Tibial artery (tissue), 4 donors: ENCODE measurements at regions not wholly inside any gene's neighbourhood (a gene's known extent, or its start where the extent isn't known, plus 50 kb on each side); places are given as distances from the start of the nearest gene placed in this dataset.

Experiments used
- DNase-seq, 2 donors: peaks; one replicate each; pipeline ENCODE4 v3.0.0-alpha.2; 2019
- H3K27ac ChIP-seq, 2 donors: fragments of 200-600 bp; sonication (generic) in 1 of 2; 1 replicate in 1 of 2; 2 replicates in 1 of 2; pipeline ENCODE4 v1.5.1; 2018 to 2019; ENCODE audit warnings: mild to moderate bottlenecking in 1 of 2
- H3K27me3 ChIP-seq, 2 donors: fragments of 200-600 bp; sonication (generic) in 1 of 2; one replicate each; pipeline versions ENCODE4 v1.5.1 to v1.6.0; 2016 to 2019
- H3K36me3 ChIP-seq, 3 donors: fragments of 200-600 bp; sonication (generic) in 2 of 3; one replicate each; pipeline ENCODE4 v1.5.1; 2016 to 2019; ENCODE audit warnings: mild to moderate bottlenecking in 2 of 3
- H3K4me1 ChIP-seq, 4 donors: fragments of 200-600 bp; sonication (generic) in 2 of 4; 1 replicate in 3 of 4; 2 replicates in 1 of 4; pipeline ENCODE4 v1.5.1; 2016 to 2019
- H3K4me3 ChIP-seq, 2 donors: fragments of 200-600 bp; sonication (generic) in 1 of 2; 1 replicate in 1 of 2; 2 replicates in 1 of 2; pipeline ENCODE4 v1.5.1; 2018 to 2019; ENCODE audit warnings: mild to moderate bottlenecking in 2 of 2
- H3K9me3 ChIP-seq, 3 donors: fragments of 200-600 bp; sonication (generic) in 1 of 3; one replicate each; pipeline ENCODE4 v1.5.1; 2016 to 2019
- intact Hi-C: fragments of 100-400 bp; cut with DNase I; formaldehyde crosslinking; loops from one replicate; pipeline ENCODE4 v1.15.0; 2023; ENCODE audit warnings: low total_unique reads
- TF ChIP-seq, protein P1 (sequence below), 2 experiments: fragments of 200-600 bp in 1 of 2; fragments of 450-650 bp in 1 of 2; IDR thresholded peaks; one replicate each; pipeline ENCODE4 v1.5.1; 2017 to 2019; ENCODE audit warnings: antibody characterized with exemption in 2 of 2, mild to moderate bottlenecking in 1 of 2, moderate library complexity in 1 of 2

DNA sequence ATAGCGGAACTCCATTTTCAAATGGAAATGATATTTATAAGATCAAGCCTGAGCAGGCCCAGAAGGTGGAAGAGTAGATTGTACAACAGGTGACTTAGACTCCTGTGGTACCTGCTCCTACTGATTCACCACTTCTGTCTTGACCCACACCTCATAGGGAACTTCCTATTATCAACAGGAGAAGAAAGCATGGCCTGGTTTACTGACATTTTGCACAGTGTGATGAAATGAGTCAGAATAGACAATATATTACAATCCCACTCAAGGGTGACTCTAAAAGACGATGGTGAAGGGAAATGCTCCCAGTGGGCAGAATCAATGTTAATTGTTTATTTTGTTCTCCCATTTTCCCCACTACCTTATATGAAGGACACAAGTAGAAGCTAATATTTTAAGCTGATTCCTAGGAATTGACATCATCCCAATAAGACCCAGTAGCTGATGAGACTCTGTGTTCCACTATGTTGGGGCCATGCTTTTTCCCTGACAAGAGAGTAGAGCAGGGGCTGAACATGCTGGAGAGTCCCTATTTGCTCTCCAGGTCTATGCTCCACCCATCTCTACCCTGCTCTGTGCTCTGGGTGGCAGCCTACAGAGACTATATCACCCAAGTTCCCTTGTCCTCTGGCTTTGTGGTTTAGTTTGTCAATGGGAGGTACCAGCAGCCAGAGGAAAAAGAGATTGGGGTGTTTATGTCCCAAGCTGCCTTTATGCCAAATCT is 163.4 kb upstream of the FSTL4 start:
- Histone ChIP-seq H3K4me3 (no peak overlapping the region), H3K36me3 (no peaks in the 10 kb centered on the region), H3K9me3 (peaks cover 0 to 6% (median 0%) of the 10 kb centered on the region in 3 donors), H3K27ac (no peak overlapping the region), H3K4me1 (no peaks in the 10 kb centered on the region), H3K27me3 (no peaks in the 10 kb centered on the region)
- intact Hi-C loops = loop anchor here (5.0 kb wide), 1 partner anchor 193 kb away; no protein-coding TSS in a partner anchor
- DNase-seq = no peak
- TF ChIP-seq, protein P1, sequence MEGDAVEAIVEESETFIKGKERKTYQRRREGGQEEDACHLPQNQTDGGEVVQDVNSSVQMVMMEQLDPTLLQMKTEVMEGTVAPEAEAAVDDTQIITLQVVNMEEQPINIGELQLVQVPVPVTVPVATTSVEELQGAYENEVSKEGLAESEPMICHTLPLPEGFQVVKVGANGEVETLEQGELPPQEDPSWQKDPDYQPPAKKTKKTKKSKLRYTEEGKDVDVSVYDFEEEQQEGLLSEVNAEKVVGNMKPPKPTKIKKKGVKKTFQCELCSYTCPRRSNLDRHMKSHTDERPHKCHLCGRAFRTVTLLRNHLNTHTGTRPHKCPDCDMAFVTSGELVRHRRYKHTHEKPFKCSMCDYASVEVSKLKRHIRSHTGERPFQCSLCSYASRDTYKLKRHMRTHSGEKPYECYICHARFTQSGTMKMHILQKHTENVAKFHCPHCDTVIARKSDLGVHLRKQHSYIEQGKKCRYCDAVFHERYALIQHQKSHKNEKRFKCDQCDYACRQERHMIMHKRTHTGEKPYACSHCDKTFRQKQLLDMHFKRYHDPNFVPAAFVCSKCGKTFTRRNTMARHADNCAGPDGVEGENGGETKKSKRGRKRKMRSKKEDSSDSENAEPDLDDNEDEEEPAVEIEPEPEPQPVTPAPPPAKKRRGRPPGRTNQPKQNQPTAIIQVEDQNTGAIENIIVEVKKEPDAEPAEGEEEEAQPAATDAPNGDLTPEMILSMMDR (IDR thresholded peaks at IDR 0.05) = no peak

DNA sequence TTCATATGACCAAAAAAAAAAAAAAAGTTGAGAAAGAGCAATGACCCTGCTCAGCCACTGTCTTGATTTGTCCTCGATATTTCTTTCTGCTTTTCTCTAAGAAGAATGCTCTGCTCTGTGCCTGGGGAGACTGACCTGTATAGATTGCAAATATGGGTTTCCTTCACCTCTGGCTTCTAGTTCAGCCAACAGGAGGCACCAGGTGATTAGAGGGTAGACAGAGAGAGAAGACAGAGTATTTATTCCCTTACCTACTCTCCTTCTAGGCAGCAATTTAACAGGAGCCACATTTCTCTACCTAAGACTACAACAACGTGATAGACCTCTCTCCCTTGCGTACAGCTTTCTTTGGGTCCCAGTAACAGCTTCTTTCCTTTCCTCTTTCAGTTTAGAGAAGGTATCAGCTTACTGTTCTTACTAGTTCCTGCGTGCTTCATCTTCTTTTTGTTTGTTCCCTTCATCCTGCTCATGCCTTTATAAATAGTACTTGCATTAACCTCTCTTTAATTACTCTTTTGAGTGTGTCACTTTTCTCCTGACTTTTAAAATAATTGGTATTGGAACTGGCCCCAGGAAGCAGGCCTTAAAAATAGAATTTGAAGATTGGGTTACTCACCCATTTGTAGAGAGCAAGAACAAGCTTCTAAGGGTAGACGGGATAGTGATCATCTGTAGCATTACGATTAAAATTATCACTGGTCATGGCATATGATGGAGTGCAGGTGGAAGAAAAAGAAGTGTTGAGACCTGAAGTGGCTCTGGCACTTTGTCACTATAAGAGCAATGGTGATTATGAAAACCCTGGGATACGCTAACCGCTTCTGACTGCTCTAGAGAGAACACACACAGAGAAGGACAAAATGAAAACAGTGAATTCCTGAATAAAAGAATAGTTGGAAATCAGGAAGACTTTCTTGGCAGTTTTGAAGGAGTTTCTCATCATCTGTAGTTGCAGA is 161.2 kb upstream of the FSTL4 start:
- intact Hi-C loops = no loop called here

DNA sequence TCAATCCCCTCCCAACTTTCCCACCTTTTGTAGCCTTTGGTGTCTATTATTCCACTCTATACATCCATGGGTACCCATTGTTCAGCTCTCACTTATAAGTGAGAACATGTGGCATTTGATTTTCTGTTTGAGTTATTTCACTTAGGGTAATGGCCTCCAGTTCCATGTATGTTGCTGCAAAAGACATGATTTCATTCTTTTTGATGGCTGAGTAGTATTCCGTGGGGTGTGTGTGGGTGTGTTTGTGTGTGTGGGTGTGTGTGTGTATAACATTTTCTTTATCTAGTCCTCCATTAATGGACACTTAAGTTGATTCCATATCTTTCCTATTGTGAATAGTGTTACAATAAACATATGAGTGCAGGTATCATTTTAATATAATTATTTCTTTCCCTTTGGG is 157.5 kb upstream of the FSTL4 start:
- intact Hi-C loops = no loop called here

More for the DNA sequence above, 161.2 kb upstream of the FSTL4 start:
- TF ChIP-seq, protein P1 (IDR thresholded peaks at IDR 0.05) = no peak
- H3K27me3 ChIP-seq = no peaks in the 10 kb centered on the region
- H3K36me3 ChIP-seq = no peaks in the 10 kb centered on the region
- H3K4me3 ChIP-seq = no peak overlapping the region
- H3K27ac ChIP-seq = no peak overlapping the region
- no peaks in the 10 kb centered on the region for H3K4me1 ChIP-seq
- H3K9me3 ChIP-seq = peaks cover 0 to 7% (median 0%) of the 10 kb centered on the region in 3 donors
- DNase-seq = no peak

DNA sequence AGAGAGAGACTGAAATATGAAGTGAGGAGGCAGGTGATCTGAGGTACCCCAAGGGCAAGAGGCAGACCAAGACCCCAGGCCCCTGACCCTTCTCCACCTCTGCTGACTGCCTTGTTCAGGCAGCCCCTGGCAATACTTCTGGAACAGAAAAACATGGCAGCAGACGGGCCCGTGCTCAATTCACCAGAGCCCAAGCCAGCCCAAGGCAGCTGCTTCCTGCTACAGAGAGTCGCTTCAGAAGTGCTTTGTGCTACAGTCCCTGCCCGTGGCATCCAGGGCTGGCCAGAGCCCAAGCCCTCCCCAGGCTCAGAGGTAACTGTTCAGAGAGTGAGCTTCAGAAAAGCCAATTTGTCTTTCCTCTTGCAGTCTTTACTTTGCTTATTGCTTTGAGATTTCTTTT is 151.4 kb upstream of the FSTL4 start:
- no peak overlapping the region for H3K4me3 ChIP-seq
- no peaks in the 10 kb centered on the region for H3K9me3 ChIP-seq
- DNase-seq = no peak
- intact Hi-C loops = no loop called here
- H3K27ac ChIP-seq = no peak overlapping the region
- H3K4me1 ChIP-seq = peaks cover 0 to 8% (median 0%) of the 10 kb centered on the region in 4 donors
- TF ChIP-seq, protein P1 (IDR thresholded peaks at IDR 0.05) = no peak
- no peaks in the 10 kb centered on the region for H3K27me3 ChIP-seq
- no peaks in the 10 kb centered on the region for H3K36me3 ChIP-seq

More for the DNA sequence above, 157.5 kb upstream of the FSTL4 start:
- Histone ChIP-seq H3K9me3 (peaks cover 0 to 7% (median 0%) of the 10 kb centered on the region in 3 donors), H3K27me3 (no peaks in the 10 kb centered on the region), H3K36me3 (no peaks in the 10 kb centered on the region), H3K4me1 (peaks cover 0 to 8% (median 0%) of the 10 kb centered on the region in 4 donors), H3K4me3 (no peak overlapping the region), H3K27ac (no peak overlapping the region)
- DNase-seq = no peak
- TF ChIP-seq, protein P1 (IDR thresholded peaks at IDR 0.05) = no peak

DNA sequence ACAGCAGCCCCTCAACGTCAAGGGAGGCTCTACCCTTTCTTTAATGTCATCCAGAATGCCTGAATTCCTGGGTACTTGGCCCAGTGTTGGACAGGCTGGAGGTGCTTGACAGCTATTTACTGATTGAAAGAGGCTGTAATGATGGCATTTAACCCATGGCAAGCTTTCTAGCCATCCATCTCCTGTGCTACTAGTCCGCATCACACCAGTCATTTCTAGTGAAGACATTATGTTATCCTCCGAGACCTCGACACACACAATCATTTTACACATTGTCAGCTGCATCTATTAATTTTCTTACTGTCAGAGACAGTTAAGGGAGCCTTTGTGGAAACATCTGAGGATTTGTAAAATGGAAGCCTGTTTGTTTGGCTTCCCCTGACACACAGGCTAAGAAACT is 149.3 kb upstream of the FSTL4 start:
- no peak overlapping the region for H3K4me3 ChIP-seq
- no peaks in the 10 kb centered on the region for H3K4me1 ChIP-seq
- H3K36me3 ChIP-seq = no peaks in the 10 kb centered on the region
- TF ChIP-seq, protein P1 (IDR thresholded peaks at IDR 0.05) = no peak
- H3K27me3 ChIP-seq = peaks cover 0 to 1% of the 10 kb centered on the region in 2 donors
- DNase-seq = no peak
- intact Hi-C loops = no loop called here
- H3K9me3 ChIP-seq = no peaks in the 10 kb centered on the region
- no peak overlapping the region for H3K27ac ChIP-seq
